ENCODE measurements at regions not wholly inside any gene's neighbourhood (a gene's known extent, or its start where the extent isn't known, plus 50 kb on each side); places are given as distances from the start of the nearest gene placed in this dataset.

DNA sequence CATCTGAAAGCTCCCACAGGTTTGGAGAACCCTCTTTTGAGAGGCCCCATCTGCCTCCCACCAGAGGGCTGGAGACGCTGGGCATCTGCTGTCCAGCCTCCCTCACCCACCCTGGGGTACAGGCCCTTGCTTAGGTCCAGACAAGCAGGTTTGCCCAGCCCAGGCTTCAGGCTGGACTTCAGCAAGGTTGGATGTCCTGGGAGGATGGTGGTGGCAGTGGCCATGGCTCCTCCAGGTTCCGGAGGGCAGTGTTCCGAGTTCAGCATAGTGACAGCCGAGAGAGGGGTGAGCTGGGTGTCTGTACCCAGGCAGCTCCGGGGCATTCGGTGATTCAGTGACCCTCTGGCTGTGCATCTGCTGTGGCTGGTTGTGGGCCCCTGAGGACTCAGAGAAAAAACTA lies 58.2 kb upstream of the HDAC4 start:
- H3K9me3 Mint-ChIP-seq, result peaks cover 11% of the 10 kb centered on the region
- no peaks in the 10 kb centered on the region for H3K36me3 Mint-ChIP-seq (ENCODE audit: low read depth)
- no peak overlapping the region for H3K4me3 Mint-ChIP-seq
- TF ChIP-seq, protein P1, sequence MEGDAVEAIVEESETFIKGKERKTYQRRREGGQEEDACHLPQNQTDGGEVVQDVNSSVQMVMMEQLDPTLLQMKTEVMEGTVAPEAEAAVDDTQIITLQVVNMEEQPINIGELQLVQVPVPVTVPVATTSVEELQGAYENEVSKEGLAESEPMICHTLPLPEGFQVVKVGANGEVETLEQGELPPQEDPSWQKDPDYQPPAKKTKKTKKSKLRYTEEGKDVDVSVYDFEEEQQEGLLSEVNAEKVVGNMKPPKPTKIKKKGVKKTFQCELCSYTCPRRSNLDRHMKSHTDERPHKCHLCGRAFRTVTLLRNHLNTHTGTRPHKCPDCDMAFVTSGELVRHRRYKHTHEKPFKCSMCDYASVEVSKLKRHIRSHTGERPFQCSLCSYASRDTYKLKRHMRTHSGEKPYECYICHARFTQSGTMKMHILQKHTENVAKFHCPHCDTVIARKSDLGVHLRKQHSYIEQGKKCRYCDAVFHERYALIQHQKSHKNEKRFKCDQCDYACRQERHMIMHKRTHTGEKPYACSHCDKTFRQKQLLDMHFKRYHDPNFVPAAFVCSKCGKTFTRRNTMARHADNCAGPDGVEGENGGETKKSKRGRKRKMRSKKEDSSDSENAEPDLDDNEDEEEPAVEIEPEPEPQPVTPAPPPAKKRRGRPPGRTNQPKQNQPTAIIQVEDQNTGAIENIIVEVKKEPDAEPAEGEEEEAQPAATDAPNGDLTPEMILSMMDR (IDR thresholded peaks at IDR 0.05; ENCODE audit: unreplicated experiment in 3 of 3), result no peak
- peaks cover 20% of the 10 kb centered on the region for H3K27me3 Mint-ChIP-seq (ENCODE audit: low read depth)
- peaks cover 18% of the 10 kb centered on the region for H3K4me1 Mint-ChIP-seq
- H3K27ac Mint-ChIP-seq, result no peak overlapping the region

DNA sequence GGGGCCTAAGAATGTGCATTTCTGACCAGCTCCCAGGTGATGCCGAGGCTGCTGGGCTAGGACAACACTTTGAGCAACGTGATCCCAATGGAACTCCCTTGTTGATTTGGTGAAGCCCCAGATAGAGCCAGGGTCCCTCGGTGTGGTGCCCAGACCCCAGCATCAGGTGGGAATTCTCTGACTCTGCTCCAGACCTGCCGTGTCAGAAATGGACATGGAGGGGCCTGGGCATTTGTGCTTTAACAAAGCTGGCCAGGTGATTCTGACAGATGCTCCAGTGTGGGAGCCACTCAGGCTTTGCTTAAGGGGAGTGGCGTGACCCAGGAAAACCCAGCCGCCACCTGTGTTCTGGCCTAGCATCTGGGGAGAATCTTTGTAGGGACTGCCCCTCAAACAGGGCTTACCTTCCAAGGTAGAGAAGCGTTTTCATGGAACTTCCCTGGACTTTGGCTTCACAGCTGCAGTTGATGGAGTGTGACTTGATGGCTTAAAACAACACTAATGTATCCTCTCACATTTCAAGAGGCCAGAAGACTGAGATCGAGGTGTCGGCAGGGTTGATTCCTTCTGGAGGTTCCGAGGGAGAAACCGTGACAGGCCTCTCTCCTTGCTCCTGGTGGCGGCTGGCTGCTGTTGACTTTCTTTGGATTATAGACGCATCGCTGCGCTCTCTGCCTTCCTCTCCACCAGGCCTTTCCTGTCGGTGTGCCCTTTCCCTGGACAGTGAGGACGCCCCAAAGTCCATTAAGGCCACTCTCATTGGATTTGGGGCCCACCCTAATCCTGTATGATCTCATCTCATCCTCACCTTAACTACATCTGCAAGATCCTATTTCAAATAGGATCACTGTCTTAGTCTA lies 57.0 kb upstream of the HDAC4 start:
- H3K27me3 Mint-ChIP-seq (ENCODE audit: low read depth), result peaks cover 20% of the 10 kb centered on the region
- H3K4me1 Mint-ChIP-seq, result peaks cover 11% of the 10 kb centered on the region
- TF ChIP-seq, protein P1 (IDR thresholded peaks at IDR 0.05; ENCODE audit: unreplicated experiment in 3 of 3), result no peak
- peaks cover 4% of the 10 kb centered on the region for H3K36me3 Mint-ChIP-seq (ENCODE audit: low read depth)
- H3K27ac Mint-ChIP-seq, result no peak overlapping the region
- H3K4me3 Mint-ChIP-seq, result no peak overlapping the region
- peaks cover 20% of the 10 kb centered on the region for H3K9me3 Mint-ChIP-seq

DNA sequence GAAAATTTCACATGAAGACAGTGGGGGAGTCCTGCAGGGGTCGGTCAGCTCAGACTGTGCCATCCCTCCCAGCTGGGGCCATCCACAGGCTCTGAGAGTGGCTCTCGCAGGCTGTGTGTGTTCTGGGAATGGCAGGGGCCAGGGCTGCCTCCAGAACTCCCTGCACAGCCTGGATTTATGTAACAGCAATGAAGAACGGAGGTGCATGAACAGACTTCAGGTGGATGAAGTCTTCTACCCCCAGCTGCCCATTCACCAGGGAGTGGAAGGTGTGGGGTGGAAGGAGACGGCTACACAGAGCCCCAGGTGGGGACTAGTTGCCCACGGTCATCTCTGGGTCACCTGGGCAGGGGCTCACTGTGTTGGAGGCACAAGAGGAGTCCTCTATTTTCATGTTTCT lies 56.1 kb upstream of the HDAC4 start:
- Mint-ChIP-seq H3K4me1 (peaks cover 11% of the 10 kb centered on the region), H3K9me3 (peaks cover 28% of the 10 kb centered on the region), H3K36me3 (ENCODE audit: low read depth) (peaks cover 4% of the 10 kb centered on the region), H3K27ac (no peak overlapping the region), H3K27me3 (ENCODE audit: low read depth) (peaks cover 20% of the 10 kb centered on the region), H3K4me3 (no peak overlapping the region)
- TF ChIP-seq, protein P1 (IDR thresholded peaks at IDR 0.05; ENCODE audit: unreplicated experiment in 3 of 3), result no peak

DNA sequence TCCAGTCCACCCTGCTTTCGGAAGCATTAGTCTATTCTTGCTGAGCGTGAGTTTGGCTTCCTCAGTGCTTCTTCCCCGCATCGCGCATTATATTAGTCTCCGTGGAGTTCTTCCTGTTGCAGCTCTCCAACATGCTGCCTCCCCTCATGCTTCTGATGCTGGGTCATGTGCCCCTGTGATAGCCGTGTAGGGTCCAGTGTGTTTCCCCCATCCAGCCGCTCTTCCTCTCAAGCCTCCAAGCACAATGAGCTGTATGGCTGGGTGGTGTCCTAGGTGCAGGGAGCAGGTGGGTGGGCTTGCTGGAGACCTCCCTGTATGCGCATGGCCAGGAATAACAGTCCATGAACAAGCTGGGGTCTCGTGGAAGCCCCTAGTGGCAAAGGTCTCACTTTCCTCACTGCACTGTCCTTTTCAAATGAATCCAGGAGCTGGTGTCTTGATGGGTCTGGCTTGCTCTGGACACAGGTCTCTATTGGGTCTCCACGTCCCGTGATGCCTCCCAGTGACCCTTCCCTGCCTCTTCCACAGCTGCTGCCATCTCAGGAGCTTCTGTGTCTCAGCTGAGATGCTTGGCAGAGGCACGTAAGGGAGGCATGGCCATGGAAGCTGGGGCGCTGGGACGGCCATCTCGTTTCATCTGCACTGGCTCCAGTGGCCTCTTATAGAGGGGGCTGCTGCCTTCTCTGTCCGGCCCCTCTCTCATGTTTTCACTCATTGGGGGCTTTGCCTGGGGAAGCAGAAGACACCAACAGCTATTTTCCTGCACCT lies 54.8 kb upstream of the HDAC4 start:
- Mint-ChIP-seq H3K27ac (no peak overlapping the region), H3K27me3 (ENCODE audit: low read depth) (peaks cover 20% of the 10 kb centered on the region), H3K9me3 (peaks cover 39% of the 10 kb centered on the region), H3K36me3 (ENCODE audit: low read depth) (peaks cover 7% of the 10 kb centered on the region), H3K4me3 (no peak overlapping the region), H3K4me1 (peaks cover 11% of the 10 kb centered on the region)
- TF ChIP-seq, protein P1 (IDR thresholded peaks at IDR 0.05; ENCODE audit: unreplicated experiment in 3 of 3), result no peak

DNA sequence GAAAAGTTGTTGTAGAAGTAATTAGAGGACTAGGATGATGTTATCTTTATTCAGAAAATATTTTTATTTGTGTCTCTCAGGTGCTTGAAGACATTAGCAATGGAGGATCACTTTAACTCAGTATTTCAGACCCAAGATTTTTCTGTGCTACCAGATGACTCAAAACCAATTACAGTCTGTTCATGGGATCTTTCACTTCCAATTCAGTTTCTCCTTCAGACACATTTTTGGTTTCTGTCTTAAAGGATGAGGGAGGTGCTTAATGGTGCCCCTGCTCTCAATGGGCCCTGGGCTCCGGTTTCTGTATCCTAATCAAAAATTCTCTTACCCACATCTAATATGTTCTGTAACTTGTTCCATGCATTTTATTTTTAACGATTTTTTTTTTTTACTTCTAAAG lies 53.7 kb upstream of the HDAC4 start:
- Mint-ChIP-seq H3K4me1 (peaks cover 6% of the 10 kb centered on the region), H3K9me3 (peaks cover 40% of the 10 kb centered on the region), H3K36me3 (ENCODE audit: low read depth) (peaks cover 7% of the 10 kb centered on the region), H3K27ac (no peak overlapping the region), H3K4me3 (no peak overlapping the region), H3K27me3 (ENCODE audit: low read depth) (peaks cover 16% of the 10 kb centered on the region)
- TF ChIP-seq, protein P1 (IDR thresholded peaks at IDR 0.05; ENCODE audit: unreplicated experiment in 3 of 3), result no peak

All from nephron (organoid).